OCI-LY7 (cell line): ENCODE measurements at regions not wholly inside any gene's neighbourhood (a gene's known extent, or its start where the extent isn't known, plus 50 kb on each side); places are given as distances from the start of the nearest gene placed in this dataset.

Experiments
- BruUV-seq: library from RNA; stranded (reverse); fragments of 400-500 nt; replicated peaks from 2 replicates; lab custom pipeline; 2021; lab: Mats Ljungman, UMichigan
- CTCF ChIA-PET: fragments of 300-600 bp; sonication (Branson Sonifier 250); formaldehyde crosslinking; loops from one replicate; lab custom pipeline; 2022; ENCODE audit warnings: antibody characterized with exemption; ENCODE audit not compliant: unreplicated experiment; lab: Charles Lee
- POLR2A ChIA-PET: fragments of 300-600 bp; sonication (Branson Sonifier 250); formaldehyde crosslinking; loops from one replicate; lab custom pipeline; 2022; ENCODE audit warnings: antibody characterized with exemption; lab: Charles Lee
- DNase-seq: peaks from one replicate; pipeline ENCODE4 v3.0.0-alpha.2; 2015; ENCODE audit warnings: low spot score
- H2AFZ ChIP-seq: fragments of 200-600 bp; sonication (generic), shearing (Covaris generic); 2 replicates; pipeline ENCODE4 v1.6.1; 2014; ENCODE audit warnings: mild to moderate bottlenecking, antibody characterized with exemption, low read length, moderate library complexity
- H3K27ac ChIP-seq: fragments of 200-600 bp; sonication (generic); 2 replicates; pipeline ENCODE4 v1.5.1; 2014; ENCODE audit warnings: mixed run types, low read depth, mild to moderate bottlenecking, moderate library complexity, low read length, inconsistent platforms; ENCODE audit not compliant: poor library complexity, severe bottlenecking
- H3K36me3 ChIP-seq: fragments of 200-600 bp; sonication (generic); 2 replicates; pipeline ENCODE4 v1.6.1; 2014; ENCODE audit warnings: mild to moderate bottlenecking, antibody characterized with exemption, low read length, moderate library complexity, mixed read lengths; ENCODE audit not compliant: insufficient read depth
- H3K4me1 ChIP-seq: fragments of 200-600 bp; sonication (generic); 2 replicates; pipeline ENCODE4 v1.5.1; 2014; ENCODE audit warnings: mild to moderate bottlenecking, low read length; ENCODE audit not compliant: insufficient read depth, poor library complexity, severe bottlenecking
- H3K4me2 ChIP-seq: fragments of 200-600 bp; sonication (generic); 2 replicates; pipeline ENCODE4 v1.6.1; 2014; ENCODE audit warnings: mild to moderate bottlenecking, low read length
- H3K4me3 ChIP-seq: fragments of 200-600 bp; sonication (generic); 2 replicates; pipeline ENCODE4 v1.5.1; 2014; ENCODE audit warnings: mild to moderate bottlenecking, low read depth, low read length; ENCODE audit not compliant: poor library complexity, severe bottlenecking
- H3K79me2 ChIP-seq: fragments of 200-600 bp; sonication (generic); 2 replicates; pipeline ENCODE4 v1.6.1; 2016; ENCODE audit warnings: low read depth, mild to moderate bottlenecking, low read length, moderate library complexity, mixed read lengths; ENCODE audit not compliant: insufficient read depth
- H3K9me2 ChIP-seq: fragments of 200-600 bp; sonication (generic); 2 replicates; pipeline ENCODE4 v1.6.1; 2016; ENCODE audit warnings: mild to moderate bottlenecking, low read length, mixed read lengths; ENCODE audit not compliant: insufficient read depth
- H3K9me3 ChIP-seq: fragments of 200-600 bp; sonication (generic); 2 replicates; pipeline ENCODE4 v1.6.1; 2014; ENCODE audit warnings: mild to moderate bottlenecking, mixed run types, low read length, mixed read lengths
- H4K20me1 ChIP-seq: fragments of 200-600 bp; sonication (generic); 2 replicates; pipeline ENCODE4 v1.6.1; 2014; ENCODE audit warnings: mild to moderate bottlenecking, antibody characterized with exemption, low read length, moderate library complexity, mixed read lengths; ENCODE audit not compliant: insufficient read depth
- EZH2phosphoT487 ChIP-seq: fragments of 200-600 bp; sonication (generic); IDR thresholded peaks from 2 replicates; pipeline ENCODE4 v1.6.1; 2018; ENCODE audit warnings: low read depth, borderline replicate concordance, mild to moderate bottlenecking, mixed run types, antibody characterized with exemption, low read length, moderate library complexity, mixed read lengths
- intact Hi-C: fragments of 100-400 bp; cut with micrococcal nuclease; formaldehyde crosslinking; loops from one replicate; pipeline ENCODE4 v1.10.0; 2022; ENCODE audit not compliant: unreplicated experiment
- TF ChIP-seq, protein P1 (sequence below): fragments of 200-600 bp; sonication (generic); conservative IDR thresholded peaks from 2 replicates; pipeline ENCODE4 v1.5.1; 2014; ENCODE audit warnings: mild to moderate bottlenecking, antibody characterized with exemption, low read length, moderate library complexity, mixed read lengths

DNA sequence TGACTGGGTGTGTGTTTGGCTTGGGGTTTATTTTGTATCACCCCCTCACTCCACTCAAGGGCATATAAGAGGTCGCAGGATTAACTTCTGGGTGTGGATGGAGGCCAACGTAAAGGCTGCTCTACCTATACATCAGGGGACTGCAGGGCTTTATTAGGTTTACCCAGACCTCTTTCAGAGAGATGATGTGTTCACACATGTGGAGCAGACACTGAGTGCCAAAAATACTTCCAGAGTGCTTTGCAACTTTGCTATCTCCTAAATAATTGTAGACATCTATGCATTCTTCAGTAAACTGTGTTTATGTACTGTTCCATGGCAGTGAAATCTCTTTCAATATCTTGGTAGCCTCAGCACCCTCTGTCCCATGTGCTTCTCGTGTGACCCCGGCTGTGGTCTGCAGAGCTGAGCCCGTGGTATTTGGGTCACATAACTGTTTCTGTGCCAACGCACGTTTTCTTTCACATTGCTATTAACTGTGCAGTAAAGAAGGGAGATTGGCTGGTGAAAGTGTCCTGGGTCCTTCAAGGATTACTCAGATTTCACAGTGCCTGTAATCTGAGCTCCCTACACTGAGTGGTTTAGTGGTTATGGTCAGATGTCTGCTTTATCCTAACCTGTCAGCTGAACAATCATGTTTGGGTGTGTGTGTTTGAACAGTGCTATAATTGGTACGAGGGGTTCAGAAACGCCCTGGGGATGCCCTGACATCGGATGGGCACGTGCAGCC is 208.1 kb downstream of the VAPA start:
- intact Hi-C loops = no loop called here
- DNase-seq = no peak
- no peak for TF ChIP-seq EZH2phosphoT487
- TF ChIP-seq, protein P1, sequence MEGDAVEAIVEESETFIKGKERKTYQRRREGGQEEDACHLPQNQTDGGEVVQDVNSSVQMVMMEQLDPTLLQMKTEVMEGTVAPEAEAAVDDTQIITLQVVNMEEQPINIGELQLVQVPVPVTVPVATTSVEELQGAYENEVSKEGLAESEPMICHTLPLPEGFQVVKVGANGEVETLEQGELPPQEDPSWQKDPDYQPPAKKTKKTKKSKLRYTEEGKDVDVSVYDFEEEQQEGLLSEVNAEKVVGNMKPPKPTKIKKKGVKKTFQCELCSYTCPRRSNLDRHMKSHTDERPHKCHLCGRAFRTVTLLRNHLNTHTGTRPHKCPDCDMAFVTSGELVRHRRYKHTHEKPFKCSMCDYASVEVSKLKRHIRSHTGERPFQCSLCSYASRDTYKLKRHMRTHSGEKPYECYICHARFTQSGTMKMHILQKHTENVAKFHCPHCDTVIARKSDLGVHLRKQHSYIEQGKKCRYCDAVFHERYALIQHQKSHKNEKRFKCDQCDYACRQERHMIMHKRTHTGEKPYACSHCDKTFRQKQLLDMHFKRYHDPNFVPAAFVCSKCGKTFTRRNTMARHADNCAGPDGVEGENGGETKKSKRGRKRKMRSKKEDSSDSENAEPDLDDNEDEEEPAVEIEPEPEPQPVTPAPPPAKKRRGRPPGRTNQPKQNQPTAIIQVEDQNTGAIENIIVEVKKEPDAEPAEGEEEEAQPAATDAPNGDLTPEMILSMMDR = no peak
- no peaks in the 10 kb centered on the region for H3K4me1 ChIP-seq
- H3K27ac ChIP-seq = no peak overlapping the region
- H3K4me3 ChIP-seq = no peak overlapping the region
- no peak overlapping the region for H2AFZ ChIP-seq
- no peaks in the 10 kb centered on the region for H3K9me3 ChIP-seq
- no peak overlapping the region for H3K4me2 ChIP-seq
- CTCF ChIA-PET = no interaction called here
- no peaks in the 10 kb centered on the region for H4K20me1 ChIP-seq
- H3K79me2 ChIP-seq = no peaks in the 10 kb centered on the region
- H3K9me2 ChIP-seq = no peaks in the 10 kb centered on the region
- no TSS peak for BruUV-seq
- H3K36me3 ChIP-seq = no peaks in the 10 kb centered on the region
- POLR2A ChIA-PET = no interaction called here

DNA sequence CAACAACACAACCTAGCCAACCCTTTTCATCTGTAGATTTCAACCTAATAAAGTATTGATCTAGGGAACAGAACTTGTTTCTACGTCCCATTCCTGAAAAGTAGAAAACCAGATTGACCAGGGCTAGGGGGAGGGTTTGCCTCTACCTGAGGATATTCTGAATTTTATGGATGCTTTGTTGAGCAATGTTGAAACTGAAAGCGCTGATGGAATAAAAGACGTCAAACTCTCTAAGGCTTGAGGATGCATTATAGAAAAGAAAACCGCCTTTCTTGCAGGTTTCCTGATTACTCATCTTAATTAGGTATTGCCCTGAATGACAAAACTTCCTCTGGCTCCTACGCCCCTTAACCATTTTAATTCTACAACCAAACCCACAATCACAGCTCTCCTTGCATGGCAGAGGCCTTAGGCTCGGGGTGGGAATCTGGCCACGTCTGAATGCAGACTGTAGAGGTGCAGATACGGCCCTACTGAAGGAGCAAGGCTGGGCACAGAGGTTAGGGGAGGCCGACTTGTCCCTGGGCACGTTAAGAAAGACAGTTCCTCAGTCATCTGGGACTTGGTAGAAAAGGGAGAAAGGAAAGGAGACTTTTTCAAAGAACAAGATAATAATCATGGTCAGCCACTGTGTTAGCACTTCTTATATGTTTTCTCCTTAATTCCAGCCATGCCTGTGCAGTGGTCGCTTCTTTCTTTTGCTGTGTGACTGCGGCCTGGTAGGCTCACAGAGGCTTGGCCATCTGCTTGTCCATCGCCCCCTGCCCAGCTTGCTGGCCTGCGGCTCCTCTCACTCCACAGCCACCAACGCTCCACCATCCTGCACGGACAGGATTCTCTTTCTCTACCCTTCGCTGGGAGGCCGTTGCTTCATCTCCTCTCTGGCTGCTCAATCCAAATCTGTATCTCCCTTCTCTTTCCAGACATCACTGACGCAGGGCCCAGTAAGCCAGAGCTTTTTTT is 209.5 kb downstream of the VAPA start:
- Histone ChIP-seq H3K4me3 (no peak overlapping the region), H2AFZ (no peak overlapping the region), H3K9me2 (no peaks in the 10 kb centered on the region), H3K79me2 (no peaks in the 10 kb centered on the region), H3K4me1 (no peaks in the 10 kb centered on the region), H3K9me3 (no peaks in the 10 kb centered on the region), H4K20me1 (no peaks in the 10 kb centered on the region), H3K4me2 (no peak overlapping the region), H3K27ac (no peak overlapping the region), H3K36me3 (no peaks in the 10 kb centered on the region)
- no TSS peak for BruUV-seq
- intact Hi-C loops = no loop called here
- CTCF ChIA-PET = no interaction called here
- DNase-seq = no peak
- POLR2A ChIA-PET = interaction anchor here (0.5 kb wide), 1 partner anchor 21 kb away, joined by 3 read pairs; no protein-coding TSS in a partner anchor
- no peak for TF ChIP-seq EZH2phosphoT487
- TF ChIP-seq, protein P1 = no peak

DNA sequence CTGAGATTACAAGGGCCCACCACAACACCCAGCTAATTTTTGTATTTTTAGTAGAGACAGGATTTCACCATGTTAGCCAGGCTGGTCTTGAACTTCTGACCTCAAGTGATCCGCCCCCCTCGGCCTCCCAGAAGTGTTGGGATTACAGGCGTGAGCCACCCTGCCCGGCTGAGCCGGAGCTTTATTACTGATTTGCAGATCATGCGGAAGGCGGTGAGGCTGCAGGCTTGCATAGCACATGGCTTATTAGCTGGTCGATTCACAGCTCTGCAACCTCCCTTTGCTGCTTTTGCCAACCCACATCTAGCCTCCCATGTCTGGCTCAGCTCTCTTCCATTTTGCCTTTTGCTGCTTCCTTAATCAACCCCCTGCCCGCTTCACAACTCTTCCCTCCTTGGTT is 210.3 kb downstream of the VAPA start:
- Histone ChIP-seq H3K79me2 (no peaks in the 10 kb centered on the region), H4K20me1 (no peaks in the 10 kb centered on the region), H3K27ac (no peak overlapping the region), H3K4me3 (no peak overlapping the region), H3K9me3 (no peaks in the 10 kb centered on the region), H2AFZ (no peak overlapping the region), H3K4me1 (no peaks in the 10 kb centered on the region), H3K9me2 (no peaks in the 10 kb centered on the region), H3K4me2 (no peak overlapping the region), H3K36me3 (no peaks in the 10 kb centered on the region)
- CTCF ChIA-PET = no interaction called here
- POLR2A ChIA-PET = no interaction called here
- no peak for DNase-seq
- TF ChIP-seq EZH2phosphoT487 = no peak
- TF ChIP-seq, protein P1 = no peak
- intact Hi-C loops = no loop called here
- no TSS peak for BruUV-seq
